GM12878 (cell line): ENCODE measurements at regions not wholly inside any gene's neighbourhood (a gene's known extent, or its start where the extent isn't known, plus 50 kb on each side); places are given as distances from the start of the nearest gene placed in this dataset.

Experiments used
- ATAC-seq: fragments of 200-7000 bp; cut with Tn5 transposase; 3 replicates; pipeline ENCODE4 v1.9.1; 2020; ENCODE audit warnings: mild to moderate bottlenecking, moderate library complexity
- BruUV-seq: library from RNA; stranded (reverse); fragments of 400-500 nt; replicated peaks from 2 replicates; lab custom pipeline; 2021; lab: Mats Ljungman, UMichigan
- CTCF ChIA-PET: fragments of 300-600 bp; sonication (Branson Sonifier 250); formaldehyde crosslinking; extraction: SDS; loops from one replicate; lab custom pipeline; 2021; ENCODE audit warnings: inconsistent platforms; lab: Yijun Ruan, JAX
- POLR2A ChIA-PET: fragments of 350-600 bp; formaldehyde crosslinking; extraction: SDS; loops from one replicate; lab custom pipeline; 2021; ENCODE audit warnings: inconsistent platforms; lab: Charles Lee
- RAD21 ChIA-PET: fragments of 300-600 bp; sonication (Branson Sonifier 250); formaldehyde crosslinking; loops from one replicate; lab custom pipeline; 2023; ENCODE audit warnings: antibody characterized with exemption; ENCODE audit not compliant: unreplicated experiment; lab: Charles Lee
- SMC1A ChIA-PET: fragments of 300-600 bp; sonication (Branson Sonifier 250); formaldehyde crosslinking; loops from one replicate; lab custom pipeline; 2023; ENCODE audit not compliant: unreplicated experiment, uncharacterized antibody; lab: Charles Lee
- DNase-seq: peaks from one replicate; pipeline ENCODE4 v3.0.0-alpha.2; 2011; ENCODE audit warnings: low read depth, low spot score
- FAIRE-seq: peaks from 3 replicates; lab custom pipeline; 2011; peaks lifted over from hg19 to GRCh38; lab: Jason Lieb, UNC
- H2AFZ ChIP-seq: 2 replicates; pipeline ENCODE4 v1.6.0; 2011; ENCODE audit warnings: low read depth, low read length, control low read depth; ENCODE audit not compliant: control insufficient read depth
- H3K27ac ChIP-seq: 2 replicates; pipeline ENCODE4 v1.5.1; 2011; ENCODE audit warnings: control low read depth; ENCODE audit not compliant: control insufficient read depth, insufficient read depth
- H3K27me3 ChIP-seq, 2 experiments: replicated peaks in 1 of 2; 2 replicates each; pipeline versions ENCODE4 v1.6.0 to v1.6.1; 2011; ENCODE audit warnings: low read length in 1 of 2; ENCODE audit not compliant: control insufficient read depth in 2 of 2, insufficient read depth in 2 of 2
- H3K36me3 ChIP-seq, 2 experiments: 2 replicates each; pipeline ENCODE4 v1.5.1; 2011; ENCODE audit warnings: low read length in 1 of 2; ENCODE audit not compliant: control insufficient read depth in 2 of 2, insufficient read depth in 2 of 2
- H3K4me1 ChIP-seq: 2 replicates; pipeline ENCODE4 v1.6.1; 2011; ENCODE audit warnings: mild to moderate bottlenecking, low read length, moderate library complexity, mixed read lengths; ENCODE audit not compliant: control insufficient read depth, insufficient read depth
- H3K4me2 ChIP-seq: 2 replicates; pipeline ENCODE4 v1.6.0; 2011; ENCODE audit warnings: control low read depth; ENCODE audit not compliant: control insufficient read depth, insufficient read depth
- H3K4me3 ChIP-seq: fragments of 200-600 bp; sonication (generic); 2 replicates; pipeline ENCODE4 v1.5.1; 2016
- H3K79me2 ChIP-seq: 2 replicates; pipeline ENCODE4 v1.6.0; 2011; ENCODE audit warnings: low read length; ENCODE audit not compliant: control insufficient read depth, insufficient read depth
- H3K9ac ChIP-seq: 2 replicates; pipeline ENCODE4 v1.8.0; 2011; ENCODE audit warnings: low read length, control low read depth, mixed read lengths; ENCODE audit not compliant: control insufficient read depth, insufficient read depth
- H3K9me3 ChIP-seq: replicated peaks from 3 replicates; pipeline ENCODE4 v1.5.1; 2011; ENCODE audit warnings: mild to moderate bottlenecking, low read length; ENCODE audit not compliant: control insufficient read depth, insufficient read depth
- H4K20me1 ChIP-seq: 2 replicates; pipeline ENCODE4 v1.6.0; 2011; ENCODE audit not compliant: control insufficient read depth, insufficient read depth
- BRCA1 ChIP-seq: IDR thresholded peaks from 2 replicates; pipeline ENCODE4 v1.6.1; 2011; ENCODE audit warnings: low read depth, low read length, improper control_type of control experiment
- CEBPB ChIP-seq, 2 experiments: fragments of 150-350 bp in 1 of 2; IDR thresholded peaks; 2 replicates each; pipeline ENCODE4 v1.6.1; 2012 to 2014; ENCODE audit warnings: low read depth in 2 of 2, low read length in 2 of 2, borderline replicate concordance in 1 of 2, inconsistent platforms in 1 of 2
- CHD1 ChIP-seq: IDR thresholded peaks from 2 replicates; pipeline ENCODE4 v1.6.1; 2012; ENCODE audit warnings: low read depth, low read length, improper control_type of control experiment
- CHD4 ChIP-seq: fragments of 200-600 bp; sonication (generic); IDR thresholded peaks from 2 replicates; pipeline ENCODE4 v1.6.1; 2016; ENCODE audit warnings: mild to moderate bottlenecking
- CREM ChIP-seq: IDR thresholded peaks from 2 replicates; pipeline ENCODE4 v1.6.1; 2014; ENCODE audit warnings: antibody characterized with exemption, low read depth
- HDAC6 ChIP-seq: fragments of 200-600 bp; sonication (generic); IDR thresholded peaks from one replicate; pipeline ENCODE4 v1.8.0; 2017; ENCODE audit warnings: antibody characterized with exemption; ENCODE audit not compliant: unreplicated experiment
- IKZF2 ChIP-seq, 2 experiments: fragments of 450-650 bp; IDR thresholded peaks; 2 replicates each; pipeline ENCODE4 v1.6.1; 2017; ENCODE audit warnings: mild to moderate bottlenecking in 2 of 2, moderate library complexity in 2 of 2
- IRF4 ChIP-seq: IDR thresholded peaks from 2 replicates; pipeline ENCODE4 v1.6.1; 2011; ENCODE audit warnings: low read depth, low read length
- NR2F1 ChIP-seq: fragments of 450-650 bp; conservative IDR thresholded peaks from 2 replicates; pipeline ENCODE4 v1.6.1; 2017; ENCODE audit warnings: mild to moderate bottlenecking
- PAX8 ChIP-seq: fragments of 450-650 bp; IDR thresholded peaks from 2 replicates; pipeline ENCODE4 v1.6.1; 2017; ENCODE audit warnings: mild to moderate bottlenecking, moderate library complexity
- PML ChIP-seq: IDR thresholded peaks from 2 replicates; pipeline ENCODE4 v1.6.1; 2012; ENCODE audit warnings: low read length, inconsistent platforms
- RAD21 ChIP-seq: IDR thresholded peaks from 2 replicates; pipeline ENCODE4 v1.6.1; 2011; ENCODE audit warnings: mild to moderate bottlenecking, low read depth, low read length, moderate library complexity; ENCODE audit not compliant: insufficient read depth
- RAD51 ChIP-seq: fragments of 450-650 bp; IDR thresholded peaks from 2 replicates; pipeline ENCODE4 v1.6.1; 2016; ENCODE audit warnings: moderate library complexity, mild to moderate bottlenecking, inconsistent platforms
- SUZ12 ChIP-seq: fragments of 200-600 bp; sonication (generic); IDR thresholded peaks from one replicate; pipeline ENCODE4 v1.6.1; 2018; ENCODE audit warnings: antibody characterized with exemption, mild to moderate bottlenecking; ENCODE audit not compliant: unreplicated experiment
- WGBS: methylation state at CpG from one replicate; pipeline ENCODE4 v1.1.6; 2016; ENCODE audit warnings: low lambda C conversion rate; ENCODE audit not compliant: insufficient replicate concordance, insufficient coverage; ENCODE audit errors: missing lambda C conversion rate; 5-methylcytosine and 5-hydroxymethylcytosine counted together
- in situ Hi-C: fragments of 300-500 bp; cut with MboI; formaldehyde crosslinking; loops from 9 replicates; pipeline ENCODE4 v1.14.3; 2018; ENCODE audit warnings: mixed read lengths
- intact Hi-C: fragments of 100-400 bp; cut with micrococcal nuclease; formaldehyde crosslinking; loops from one replicate; pipeline ENCODE4 v1.14.2; 2022; ENCODE audit not compliant: unreplicated experiment
- TF ChIP-seq, protein P1 (sequence below): fragments of 450-650 bp; IDR thresholded peaks from 2 replicates; pipeline ENCODE4 v1.6.1; 2018; ENCODE audit warnings: mild to moderate bottlenecking, low read depth, moderate library complexity; ENCODE audit not compliant: partially characterized antibody
- TF ChIP-seq, protein P2 (sequence below): fragments of 450-650 bp; formaldehyde crosslinking; IDR thresholded peaks from 2 replicates; pipeline ENCODE4 v1.4.0; 2020; ENCODE audit warnings: mild to moderate bottlenecking, moderate library complexity
- TF ChIP-seq, protein P3 (sequence below): IDR thresholded peaks from 2 replicates; pipeline ENCODE4 v1.6.1; 2011; ENCODE audit warnings: low read depth, mild to moderate bottlenecking, low read length, moderate library complexity, borderline replicate concordance; ENCODE audit errors: extremely low read depth

DNA sequence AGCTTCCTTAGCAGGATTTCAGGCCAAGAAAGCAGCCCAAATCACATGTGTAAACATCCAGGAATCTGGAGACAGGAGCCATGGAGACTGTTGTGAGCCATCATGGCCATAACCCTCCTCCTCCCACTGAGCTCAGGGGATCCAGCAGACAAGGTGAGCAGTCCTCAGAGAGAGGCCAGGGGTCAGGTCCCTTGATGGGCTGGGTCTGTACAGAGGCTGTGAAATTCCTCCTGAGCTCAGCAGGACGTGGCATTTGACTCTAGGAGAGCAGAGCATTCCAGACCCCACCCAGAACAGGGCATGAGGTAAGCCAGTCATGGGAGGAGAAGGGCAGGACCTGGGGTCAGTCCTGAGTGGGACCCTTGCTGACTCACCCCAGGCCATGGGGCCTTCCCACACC lies 67.0 kb upstream of the ACAN start (continued):
- TF ChIP-seq, protein P1, sequence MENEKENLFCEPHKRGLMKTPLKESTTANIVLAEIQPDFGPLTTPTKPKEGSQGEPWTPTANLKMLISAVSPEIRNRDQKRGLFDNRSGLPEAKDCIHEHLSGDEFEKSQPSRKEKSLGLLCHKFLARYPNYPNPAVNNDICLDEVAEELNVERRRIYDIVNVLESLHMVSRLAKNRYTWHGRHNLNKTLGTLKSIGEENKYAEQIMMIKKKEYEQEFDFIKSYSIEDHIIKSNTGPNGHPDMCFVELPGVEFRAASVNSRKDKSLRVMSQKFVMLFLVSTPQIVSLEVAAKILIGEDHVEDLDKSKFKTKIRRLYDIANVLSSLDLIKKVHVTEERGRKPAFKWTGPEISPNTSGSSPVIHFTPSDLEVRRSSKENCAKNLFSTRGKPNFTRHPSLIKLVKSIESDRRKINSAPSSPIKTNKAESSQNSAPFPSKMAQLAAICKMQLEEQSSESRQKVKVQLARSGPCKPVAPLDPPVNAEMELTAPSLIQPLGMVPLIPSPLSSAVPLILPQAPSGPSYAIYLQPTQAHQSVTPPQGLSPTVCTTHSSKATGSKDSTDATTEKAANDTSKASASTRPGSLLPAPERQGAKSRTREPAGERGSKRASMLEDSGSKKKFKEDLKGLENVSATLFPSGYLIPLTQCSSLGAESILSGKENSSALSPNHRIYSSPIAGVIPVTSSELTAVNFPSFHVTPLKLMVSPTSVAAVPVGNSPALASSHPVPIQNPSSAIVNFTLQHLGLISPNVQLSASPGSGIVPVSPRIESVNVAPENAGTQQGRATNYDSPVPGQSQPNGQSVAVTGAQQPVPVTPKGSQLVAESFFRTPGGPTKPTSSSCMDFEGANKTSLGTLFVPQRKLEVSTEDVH = no peak

DNA sequence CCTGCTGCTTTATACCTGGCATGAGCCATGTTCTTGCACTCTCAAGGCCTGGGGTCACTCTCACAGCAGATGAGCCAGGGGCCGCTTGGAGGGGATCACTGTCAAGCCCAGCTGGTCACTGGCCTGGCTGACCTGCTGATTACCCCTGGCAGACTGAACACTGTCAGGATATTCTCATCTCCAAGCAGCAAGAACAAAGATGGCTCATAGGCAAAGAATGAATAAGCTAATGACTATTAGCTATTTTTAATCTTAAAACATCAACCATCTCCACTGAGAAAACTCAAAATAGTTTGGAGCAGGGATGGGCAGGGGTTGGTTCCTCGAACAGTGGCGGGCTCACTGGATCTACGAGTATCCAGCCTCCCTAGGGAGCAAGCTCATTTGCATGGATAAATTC lies 64.4 kb upstream of the ACAN start:
- SMC1A ChIA-PET = no interaction called here
- POLR2A ChIA-PET = no interaction called here
- TF ChIP-seq, protein P2, sequence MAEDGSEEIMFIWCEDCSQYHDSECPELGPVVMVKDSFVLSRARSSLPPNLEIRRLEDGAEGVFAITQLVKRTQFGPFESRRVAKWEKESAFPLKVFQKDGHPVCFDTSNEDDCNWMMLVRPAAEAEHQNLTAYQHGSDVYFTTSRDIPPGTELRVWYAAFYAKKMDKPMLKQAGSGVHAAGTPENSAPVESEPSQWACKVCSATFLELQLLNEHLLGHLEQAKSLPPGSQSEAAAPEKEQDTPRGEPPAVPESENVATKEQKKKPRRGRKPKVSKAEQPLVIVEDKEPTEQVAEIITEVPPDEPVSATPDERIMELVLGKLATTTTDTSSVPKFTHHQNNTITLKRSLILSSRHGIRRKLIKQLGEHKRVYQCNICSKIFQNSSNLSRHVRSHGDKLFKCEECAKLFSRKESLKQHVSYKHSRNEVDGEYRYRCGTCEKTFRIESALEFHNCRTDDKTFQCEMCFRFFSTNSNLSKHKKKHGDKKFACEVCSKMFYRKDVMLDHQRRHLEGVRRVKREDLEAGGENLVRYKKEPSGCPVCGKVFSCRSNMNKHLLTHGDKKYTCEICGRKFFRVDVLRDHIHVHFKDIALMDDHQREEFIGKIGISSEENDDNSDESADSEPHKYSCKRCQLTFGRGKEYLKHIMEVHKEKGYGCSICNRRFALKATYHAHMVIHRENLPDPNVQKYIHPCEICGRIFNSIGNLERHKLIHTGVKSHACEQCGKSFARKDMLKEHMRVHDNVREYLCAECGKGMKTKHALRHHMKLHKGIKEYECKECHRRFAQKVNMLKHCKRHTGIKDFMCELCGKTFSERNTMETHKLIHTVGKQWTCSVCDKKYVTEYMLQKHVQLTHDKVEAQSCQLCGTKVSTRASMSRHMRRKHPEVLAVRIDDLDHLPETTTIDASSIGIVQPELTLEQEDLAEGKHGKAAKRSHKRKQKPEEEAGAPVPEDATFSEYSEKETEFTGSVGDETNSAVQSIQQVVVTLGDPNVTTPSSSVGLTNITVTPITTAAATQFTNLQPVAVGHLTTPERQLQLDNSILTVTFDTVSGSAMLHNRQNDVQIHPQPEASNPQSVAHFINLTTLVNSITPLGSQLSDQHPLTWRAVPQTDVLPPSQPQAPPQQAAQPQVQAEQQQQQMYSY (CRISPR knock-in tag) = no peak
- no peak for TF ChIP-seq SUZ12
- TF ChIP-seq HDAC6 = no peak
- TF ChIP-seq CREM = no peak
- no peak for TF ChIP-seq PML
- no peak for TF ChIP-seq CHD1
- TF ChIP-seq IKZF2 (IDR thresholded peaks at IDR 0.05) = no peak
- no peak for TF ChIP-seq RAD21
- no peak for TF ChIP-seq IRF4
- no peak for TF ChIP-seq CEBPB (IDR thresholded peaks at IDR 0.05; ENCODE audit: borderline replicate concordance in 1 of 2, low read depth in 2 of 2, low read length in 2 of 2)
- TF ChIP-seq, protein P3, sequence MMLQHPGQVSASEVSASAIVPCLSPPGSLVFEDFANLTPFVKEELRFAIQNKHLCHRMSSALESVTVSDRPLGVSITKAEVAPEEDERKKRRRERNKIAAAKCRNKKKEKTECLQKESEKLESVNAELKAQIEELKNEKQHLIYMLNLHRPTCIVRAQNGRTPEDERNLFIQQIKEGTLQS = no peak
- TF ChIP-seq PAX8 = no peak
- no peak for TF ChIP-seq NR2F1
- TF ChIP-seq BRCA1 = no peak
- no peak for TF ChIP-seq RAD51
- TF ChIP-seq CHD4 = no peak

More for the DNA sequence above, 64.4 kb upstream of the ACAN start:
- Histone ChIP-seq H3K4me2 (no peak overlapping the region), H3K4me3 (no peak overlapping the region), H3K79me2 (no peaks in the 10 kb centered on the region), H3K36me3 (no peaks in the 10 kb centered on the region), H3K9me3 (no peaks in the 10 kb centered on the region), H3K4me1 (no peaks in the 10 kb centered on the region), H3K27me3 (peaks cover 0 to 1% of the 10 kb centered on the region in 2 experiments; a peak in 1 of 4 replicates), H2AFZ (no peak overlapping the region), H3K9ac (no peak overlapping the region), H4K20me1 (no peaks in the 10 kb centered on the region), H3K27ac (no peak overlapping the region)
- BruUV-seq = no TSS peak
- no peak for DNase-seq
- intact Hi-C loops = no loop called here
- ChIA-PET RAD21 (no interaction called here), CTCF (interaction anchor here (1.0 kb wide), 1 partner anchor 10 kb away, joined by 3 read pairs; no protein-coding TSS in a partner anchor)
- WGBS = 0% methylated on average over 4 of the region's 4 CpGs
- FAIRE-seq = no peak
- ATAC-seq = no peak
- in situ Hi-C loops = no loop called here
